Gastroesophageal sphincter (tissue), 3 donors: ENCODE measurements at regions not wholly inside any gene's neighbourhood (a gene's known extent, or its start where the extent isn't known, plus 50 kb on each side); places are given as distances from the start of the nearest gene placed in this dataset.

Experiments
- POLR2A ChIP-seq, 2 donors: fragments of 450-650 bp; IDR thresholded peaks; one replicate each; pipeline ENCODE4 v1.6.1; 2017; ENCODE audit warnings: antibody characterized with exemption in 2 of 2, mild to moderate bottlenecking in 2 of 2, moderate library complexity in 1 of 2
- TF ChIP-seq, protein P1 (sequence below), 4 experiments: fragments of 200-600 bp in 2 of 4; fragments of 450-650 bp in 2 of 4; sonication (generic) in 1 of 4; IDR thresholded peaks; one replicate each; pipeline ENCODE4 v1.5.1; 2017 to 2019; ENCODE audit warnings: antibody characterized with exemption in 4 of 4, mild to moderate bottlenecking in 2 of 4, moderate library complexity in 2 of 4

DNA sequence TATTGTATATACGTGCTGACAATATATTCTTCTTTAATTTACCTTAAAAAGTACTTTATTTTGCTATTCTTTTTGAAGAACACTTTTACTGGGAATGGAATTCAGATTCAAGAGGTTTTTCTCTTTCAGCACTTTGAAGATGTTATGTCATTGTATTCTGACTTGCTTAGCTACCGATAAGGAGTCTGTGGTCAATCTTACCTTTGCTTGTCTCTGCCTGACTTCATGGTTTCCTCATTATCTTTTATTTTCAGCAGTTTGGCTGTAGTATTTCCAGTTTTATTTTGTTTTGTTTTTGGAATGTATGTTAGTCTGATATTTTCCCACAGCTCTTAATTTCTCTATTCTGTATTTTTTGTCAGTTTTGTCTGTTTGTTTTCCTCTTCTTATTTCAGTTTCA is 187.9 kb upstream of the SMIM30 start:
- TF ChIP-seq POLR2A (IDR thresholded peaks at IDR 0.05): no peak
- TF ChIP-seq, protein P1, sequence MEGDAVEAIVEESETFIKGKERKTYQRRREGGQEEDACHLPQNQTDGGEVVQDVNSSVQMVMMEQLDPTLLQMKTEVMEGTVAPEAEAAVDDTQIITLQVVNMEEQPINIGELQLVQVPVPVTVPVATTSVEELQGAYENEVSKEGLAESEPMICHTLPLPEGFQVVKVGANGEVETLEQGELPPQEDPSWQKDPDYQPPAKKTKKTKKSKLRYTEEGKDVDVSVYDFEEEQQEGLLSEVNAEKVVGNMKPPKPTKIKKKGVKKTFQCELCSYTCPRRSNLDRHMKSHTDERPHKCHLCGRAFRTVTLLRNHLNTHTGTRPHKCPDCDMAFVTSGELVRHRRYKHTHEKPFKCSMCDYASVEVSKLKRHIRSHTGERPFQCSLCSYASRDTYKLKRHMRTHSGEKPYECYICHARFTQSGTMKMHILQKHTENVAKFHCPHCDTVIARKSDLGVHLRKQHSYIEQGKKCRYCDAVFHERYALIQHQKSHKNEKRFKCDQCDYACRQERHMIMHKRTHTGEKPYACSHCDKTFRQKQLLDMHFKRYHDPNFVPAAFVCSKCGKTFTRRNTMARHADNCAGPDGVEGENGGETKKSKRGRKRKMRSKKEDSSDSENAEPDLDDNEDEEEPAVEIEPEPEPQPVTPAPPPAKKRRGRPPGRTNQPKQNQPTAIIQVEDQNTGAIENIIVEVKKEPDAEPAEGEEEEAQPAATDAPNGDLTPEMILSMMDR (IDR thresholded peaks at IDR 0.05): no peak
